GM21825 (cell line): ENCODE measurements at regions not wholly inside any gene's neighbourhood (a gene's known extent, or its start where the extent isn't known, plus 50 kb on each side); places are given as distances from the start of the nearest gene placed in this dataset.

Source experiments
- ATAC-seq: cut with Tn5 transposase; IDR thresholded peaks from one replicate; pipeline ENCODE4 v1.9.1; 2021; ENCODE audit warnings: mild to moderate bottlenecking, moderate library complexity; ENCODE audit not compliant: unreplicated experiment

GRCh38 chr5:4164167-4164566, 568.5 kb downstream of the IRX1 start:
- no peak for ATAC-seq

GRCh38 chr5:4180703-4181102, 585.1 kb downstream of the IRX1 start:
- no peak for ATAC-seq

- ATAC-seq = no peak
These were observed 586.5 kb downstream of the IRX1 start for GRCh38 chr5:4182144-4182543.

GRCh38 chr5:4185127-4185526, 589.5 kb downstream of the IRX1 start:
- ATAC-seq = no peak

GRCh38 chr5:4188704-4189103, 593.1 kb downstream of the IRX1 start:
- no peak for ATAC-seq

- ATAC-seq = no peak
These were observed 593.7 kb downstream of the IRX1 start for GRCh38 chr5:4189317-4189716.

GRCh38 chr5:4191041-4191440, 595.4 kb downstream of the IRX1 start:
- ATAC-seq = no peak

- no peak for ATAC-seq
These were observed 596.1 kb downstream of the IRX1 start for GRCh38 chr5:4191703-4192102.

- ATAC-seq = no peak
These were observed 596.5 kb downstream of the IRX1 start for GRCh38 chr5:4192111-4192510.

GRCh38 chr5:4196744-4197143, 601.1 kb downstream of the IRX1 start:
- ATAC-seq = no peak

- ATAC-seq = no peak
These were observed 601.5 kb downstream of the IRX1 start for GRCh38 chr5:4197151-4197550.

GRCh38 chr5:4198461-4198860, 602.8 kb downstream of the IRX1 start:
- ATAC-seq = no peak

- no peak for ATAC-seq
These were observed 603.6 kb downstream of the IRX1 start for GRCh38 chr5:4199049-4199841.

- ATAC-seq = no peak
These were observed 607.5 kb downstream of the IRX1 start for GRCh38 chr5:4203146-4203545.

- no peak for ATAC-seq
These were observed 608.9 kb downstream of the IRX1 start for GRCh38 chr5:4204276-4205141.

GRCh38 chr5:4205398-4205797, 609.8 kb downstream of the IRX1 start:
- no peak for ATAC-seq

GRCh38 chr5:4206127-4206526, 610.5 kb downstream of the IRX1 start:
- no peak for ATAC-seq

GRCh38 chr5:4207486-4207885, 611.9 kb downstream of the IRX1 start:
- ATAC-seq = no peak

GRCh38 chr5:4208537-4208936, 612.9 kb downstream of the IRX1 start:
- ATAC-seq = no peak

- ATAC-seq = no peak
These were observed 613.4 kb downstream of the IRX1 start for GRCh38 chr5:4208996-4209395.

GRCh38 chr5:4212071-4212739, 616.6 kb downstream of the IRX1 start:
- ATAC-seq = no peak
